GM23248 (cell line): ENCODE measurements at regions not wholly inside any gene's neighbourhood (a gene's known extent, or its start where the extent isn't known, plus 50 kb on each side); places are given as distances from the start of the nearest gene placed in this dataset.

Experiments used
- EZH2 ChIP-seq: fragments of 200-600 bp; sonication (generic); IDR thresholded peaks from 2 replicates; pipeline ENCODE4 v1.6.1; 2018; ENCODE audit warnings: antibody characterized with exemption, mild to moderate bottlenecking; ENCODE audit not compliant: insufficient read depth, poor library complexity, severe bottlenecking
- EZH2phosphoT487 ChIP-seq: fragments of 200-600 bp; sonication (generic); IDR thresholded peaks from 2 replicates; pipeline ENCODE4 v1.6.1; 2018; ENCODE audit warnings: antibody characterized with exemption, moderate library complexity, mild to moderate bottlenecking, low read depth; ENCODE audit not compliant: insufficient read depth

DNA sequence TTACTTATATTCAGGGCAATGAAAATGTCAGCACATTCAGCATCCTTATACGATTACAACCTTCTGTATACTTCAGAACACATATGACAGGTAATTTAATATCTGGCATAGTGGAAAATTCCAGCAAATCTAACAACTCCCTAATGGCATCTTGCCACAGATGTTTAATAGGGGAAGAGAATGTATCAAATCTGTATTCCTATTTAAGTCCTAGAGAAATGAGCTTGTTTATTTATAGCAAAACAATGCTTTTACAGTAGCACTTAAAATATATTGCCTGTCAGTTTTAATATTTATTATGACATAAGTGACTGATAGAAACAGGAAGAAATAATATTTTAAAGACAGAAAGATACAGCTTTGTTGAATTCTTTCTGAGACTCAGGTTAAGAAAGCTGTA is 1101.8 kb upstream of the B3GALT2 start:
- TF ChIP-seq EZH2 (no peak), EZH2phosphoT487 (no peak)
